ENCODE measurements at regions not wholly inside any gene's neighbourhood (a gene's known extent, or its start where the extent isn't known, plus 50 kb on each side); places are given as distances from the start of the nearest gene placed in this dataset.

DNA sequence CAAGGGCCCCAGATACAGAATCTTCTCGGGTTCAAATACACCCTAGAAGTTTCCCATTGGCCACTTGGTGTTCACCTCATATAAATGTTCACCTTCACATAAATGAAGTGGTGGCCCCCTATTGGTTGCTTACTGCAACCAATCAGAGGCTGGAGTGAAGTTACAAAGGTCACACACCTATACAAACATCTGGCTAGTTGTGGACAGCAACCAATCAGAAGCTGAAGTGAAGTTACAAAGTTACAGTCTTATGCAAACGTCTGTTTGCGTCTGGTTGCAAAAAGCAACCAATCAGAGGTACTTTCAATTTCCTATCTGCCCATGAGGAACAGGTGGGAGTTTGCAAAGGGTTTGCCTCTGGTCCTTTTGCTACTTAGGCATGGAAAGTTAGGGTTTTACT, 206.5 kb upstream of the BMP2 start:
- TF ChIP-seq, protein P1, sequence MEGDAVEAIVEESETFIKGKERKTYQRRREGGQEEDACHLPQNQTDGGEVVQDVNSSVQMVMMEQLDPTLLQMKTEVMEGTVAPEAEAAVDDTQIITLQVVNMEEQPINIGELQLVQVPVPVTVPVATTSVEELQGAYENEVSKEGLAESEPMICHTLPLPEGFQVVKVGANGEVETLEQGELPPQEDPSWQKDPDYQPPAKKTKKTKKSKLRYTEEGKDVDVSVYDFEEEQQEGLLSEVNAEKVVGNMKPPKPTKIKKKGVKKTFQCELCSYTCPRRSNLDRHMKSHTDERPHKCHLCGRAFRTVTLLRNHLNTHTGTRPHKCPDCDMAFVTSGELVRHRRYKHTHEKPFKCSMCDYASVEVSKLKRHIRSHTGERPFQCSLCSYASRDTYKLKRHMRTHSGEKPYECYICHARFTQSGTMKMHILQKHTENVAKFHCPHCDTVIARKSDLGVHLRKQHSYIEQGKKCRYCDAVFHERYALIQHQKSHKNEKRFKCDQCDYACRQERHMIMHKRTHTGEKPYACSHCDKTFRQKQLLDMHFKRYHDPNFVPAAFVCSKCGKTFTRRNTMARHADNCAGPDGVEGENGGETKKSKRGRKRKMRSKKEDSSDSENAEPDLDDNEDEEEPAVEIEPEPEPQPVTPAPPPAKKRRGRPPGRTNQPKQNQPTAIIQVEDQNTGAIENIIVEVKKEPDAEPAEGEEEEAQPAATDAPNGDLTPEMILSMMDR (IDR thresholded peaks at IDR 0.05; ENCODE audit: insufficient read depth, low read depth, low read length): no peak
- no peak for TF ChIP-seq EZH2 (IDR thresholded peaks at IDR 0.05; ENCODE audit: insufficient read depth, low read length)

Data from astrocyte (in vitro differentiated cells and primary cell).